SK-N-SH (cell line): ENCODE measurements at regions not wholly inside any gene's neighbourhood (a gene's known extent, or its start where the extent isn't known, plus 50 kb on each side); places are given as distances from the start of the nearest gene placed in this dataset.

ENCODE experiments used
- CTCF ChIA-PET: fragments of 300-600, 350-600 bp; formaldehyde crosslinking; extraction: SDS; loops from one replicate; lab custom pipeline; 2021; lab: Yijun Ruan, JAX
- POLR2A ChIA-PET: fragments of 350-600 bp; sonication (Branson Sonifier 250); formaldehyde crosslinking; extraction: SDS; loops from one replicate; lab custom pipeline; 2020; ENCODE audit warnings: antibody characterized with exemption, inconsistent platforms; lab: Yijun Ruan, JAX
- DNase-seq: peaks from one replicate; pipeline ENCODE4 v3.0.0; 2012
- H2AFZ ChIP-seq: fragments of 200-600 bp; sonication (generic); 2 replicates; pipeline ENCODE4 v1.8.1; 2016; ENCODE audit warnings: antibody characterized with exemption, mild to moderate bottlenecking, low read depth
- H3F3A ChIP-seq: fragments of 200-600 bp; sonication (generic); replicated peaks from 2 replicates; pipeline ENCODE3; 2016; ENCODE audit warnings: antibody characterized with exemption, mild to moderate bottlenecking; ENCODE audit not compliant: insufficient read depth
- H3K27ac ChIP-seq, 2 experiments: fragments of 200-500 bp in 1 of 2; fragments of 200-600 bp in 1 of 2; sonication (Bioruptor generic) in 1 of 2; sonication (generic), shearing (Covaris generic) in 1 of 2; 2 replicates each; pipeline versions ENCODE4 v1.5.1 to v1.6.1; 2014 to 2016; ENCODE audit warnings: low read depth in 2 of 2, inconsistent platforms in 1 of 2, low read length in 1 of 2, mild to moderate bottlenecking in 1 of 2, mixed read lengths in 1 of 2
- H3K27me3 ChIP-seq: fragments of 200-600 bp; sonication (generic), shearing (Covaris generic); 2 replicates; pipeline ENCODE4 v1.6.1; 2016; ENCODE audit warnings: mixed run types; ENCODE audit not compliant: insufficient read depth
- H3K36me3 ChIP-seq, 2 experiments: fragments of 200-500 bp in 1 of 2; fragments of 200-600 bp in 1 of 2; sonication (Bioruptor generic) in 1 of 2; sonication (generic) in 1 of 2; replicated peaks in 1 of 2; 2 replicates each; pipeline versions ENCODE3 to v1.5.1; 2014 to 2016; ENCODE audit warnings: low read length in 1 of 2, mild to moderate bottlenecking in 1 of 2; ENCODE audit not compliant: insufficient read depth in 2 of 2, control insufficient read depth in 1 of 2
- H3K4me1 ChIP-seq, 2 experiments: fragments of 200-500 bp in 1 of 2; fragments of 200-600 bp in 1 of 2; sonication (Bioruptor generic) in 1 of 2; sonication (generic), shearing (Covaris generic) in 1 of 2; 2 replicates each; pipeline versions ENCODE4 v1.5.1 to v1.6.1; 2014 to 2016; ENCODE audit warnings: low read depth in 1 of 2, low read length in 1 of 2, mixed run types in 1 of 2; ENCODE audit not compliant: insufficient read depth in 2 of 2, control insufficient read depth in 1 of 2
- H3K4me2 ChIP-seq: fragments of 200-600 bp; sonication (generic), shearing (Covaris generic); 2 replicates; pipeline ENCODE4 v1.6.1; 2017; ENCODE audit warnings: mixed run types
- H3K4me3 ChIP-seq, 2 experiments: fragments of 200-500 bp in 1 of 2; fragments of 200-600 bp in 1 of 2; sonication (Bioruptor generic) in 1 of 2; sonication (generic), shearing (Covaris generic) in 1 of 2; 2 replicates each; pipeline versions ENCODE4 v1.5.1 to v1.8.1; 2014 to 2016; ENCODE audit warnings: low read depth in 2 of 2, inconsistent platforms in 1 of 2, low read length in 1 of 2, mild to moderate bottlenecking in 1 of 2, mixed read lengths in 1 of 2, moderate library complexity in 1 of 2
- H3K79me2 ChIP-seq: fragments of 200-600 bp; sonication (generic); 2 replicates; pipeline ENCODE4 v1.8.1; 2017; ENCODE audit warnings: mild to moderate bottlenecking; ENCODE audit not compliant: insufficient read depth
- H3K9ac ChIP-seq: fragments of 200-600 bp; sonication (generic); 2 replicates; pipeline ENCODE4 v1.6.1; 2017; ENCODE audit warnings: mixed run types
- H3K9me2 ChIP-seq: fragments of 200-600 bp; sonication (generic); 2 replicates; pipeline ENCODE4 v1.6.1; 2017; ENCODE audit warnings: mixed run types
- H3K9me3 ChIP-seq: fragments of 200-600 bp; sonication (generic); 2 replicates; pipeline ENCODE4 v1.6.1; 2017; ENCODE audit warnings: mixed run types, mild to moderate bottlenecking, moderate library complexity
- H4K20me1 ChIP-seq: fragments of 200-600 bp; sonication (generic); 2 replicates; pipeline ENCODE4 v1.6.1; 2017; ENCODE audit warnings: mild to moderate bottlenecking, mixed run types; ENCODE audit not compliant: insufficient read depth
- ELF1 ChIP-seq: IDR thresholded peaks from 2 replicates; pipeline ENCODE4 v1.4.0; 2012
- EP300 ChIP-seq, 2 experiments: IDR thresholded peaks; 2 replicates each; pipeline versions ENCODE4 v1.4.0 to v1.6.1; 2012; ENCODE audit warnings: borderline replicate concordance in 1 of 2, low read depth in 1 of 2, low read length in 1 of 2
- FOXM1 ChIP-seq: IDR thresholded peaks from 2 replicates; pipeline ENCODE4 v1.4.0; 2012; ENCODE audit warnings: low read depth, mild to moderate bottlenecking
- GATA2 ChIP-seq: sonication (generic); formaldehyde crosslinking; IDR thresholded peaks from 2 replicates; pipeline ENCODE4 v1.5.0; 2020; ENCODE audit warnings: mild to moderate bottlenecking, missing genetic modification reagents
- JUND ChIP-seq: IDR thresholded peaks from 2 replicates; pipeline ENCODE4 v1.4.0; 2012
- MXI1 ChIP-seq: IDR thresholded peaks from 2 replicates; pipeline ENCODE4 v1.6.1; 2012; ENCODE audit warnings: mild to moderate bottlenecking, low read depth, low read length, improper control_type of control experiment
- NFIC ChIP-seq: IDR thresholded peaks from 2 replicates; pipeline ENCODE4 v1.4.0; 2012; ENCODE audit warnings: borderline replicate concordance
- NRF1 ChIP-seq: IDR thresholded peaks from 2 replicates; pipeline ENCODE4 v1.6.1; 2012; ENCODE audit warnings: low read depth, mild to moderate bottlenecking, low read length
- RFX5 ChIP-seq: IDR thresholded peaks from 2 replicates; pipeline ENCODE4 v1.6.1; 2012; ENCODE audit warnings: mild to moderate bottlenecking, improper control_type of control experiment, low read length
- SIN3A ChIP-seq: IDR thresholded peaks from 2 replicates; pipeline ENCODE4 v1.6.1; 2012; ENCODE audit warnings: low read depth, mild to moderate bottlenecking, low read length, moderate library complexity, borderline replicate concordance
- SMC3 ChIP-seq: IDR thresholded peaks from 2 replicates; pipeline ENCODE4 v1.6.1; 2012; ENCODE audit warnings: low read depth, low read length, improper control_type of control experiment
- TAF1 ChIP-seq: IDR thresholded peaks from 2 replicates; pipeline ENCODE4 v1.6.1; 2012; ENCODE audit warnings: low read depth, mild to moderate bottlenecking, low read length, moderate library complexity, borderline replicate concordance
- TEAD4 ChIP-seq: IDR thresholded peaks from 2 replicates; pipeline ENCODE4 v1.4.0; 2012; ENCODE audit warnings: mild to moderate bottlenecking, borderline replicate concordance; ENCODE audit not compliant: insufficient read depth
- YY1 ChIP-seq: IDR thresholded peaks from 2 replicates; pipeline ENCODE4 v1.4.0; 2012; ENCODE audit warnings: low read depth, mild to moderate bottlenecking
- WGBS: methylation state at CpG from one replicate; pipeline ENCODE4 v1.1.6; 2017; ENCODE audit warnings: low lambda C conversion rate; 5-methylcytosine and 5-hydroxymethylcytosine counted together
- TF ChIP-seq, protein P1 (sequence below): fragments of 200-600 bp; sonication (generic); IDR thresholded peaks from 2 replicates; pipeline ENCODE4 v1.6.1; 2017; ENCODE audit warnings: antibody characterized with exemption, mild to moderate bottlenecking, moderate library complexity
- TF ChIP-seq, protein P2 (sequence below): fragments of 150-350 bp; IDR thresholded peaks from 2 replicates; pipeline ENCODE4 v1.6.1; 2017; ENCODE audit warnings: antibody characterized with exemption, low read length, low read depth, borderline replicate concordance

DNA sequence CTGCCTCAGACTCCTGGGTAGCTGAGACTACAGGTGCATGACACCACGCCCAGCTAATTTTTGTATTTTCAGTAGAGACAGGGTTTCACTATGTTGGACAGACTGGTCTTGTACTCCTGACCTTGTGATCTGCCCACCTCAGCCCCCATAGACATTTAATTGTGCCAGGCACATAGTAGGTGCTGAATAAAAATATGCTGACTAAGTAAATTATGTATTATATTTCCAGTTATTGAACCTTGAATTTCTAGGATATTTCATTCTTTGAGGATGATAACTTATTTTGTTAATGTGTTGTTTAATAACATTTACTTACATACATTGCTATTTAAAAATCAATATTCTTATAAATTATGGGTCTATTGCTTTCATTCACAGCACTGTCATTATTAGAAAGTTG, 190.4 kb upstream of the LRRTM4 start:
- Histone ChIP-seq H3K4me1 (no peaks in the 10 kb centered on the region), H3K9me3 (0 out of 2 replicates have a peak, but pooled peaks cover 4% of the 10 kb centered on the region), H3K27ac (no peak overlapping the region), H3F3A (no peaks in the 10 kb centered on the region), H4K20me1 (no peaks in the 10 kb centered on the region), H3K4me3 (no peak overlapping the region)
- POLR2A ChIA-PET, result no interaction called here
- no peak for TF ChIP-seq SIN3A
- no peak for TF ChIP-seq FOXM1
- no peak for TF ChIP-seq ELF1
- TF ChIP-seq YY1, result no peak
- no peak for TF ChIP-seq MXI1
- no peak for TF ChIP-seq EP300 (IDR thresholded peaks at IDR 0.05; ENCODE audit: borderline replicate concordance in 1 of 2, low read depth in 1 of 2, low read length in 1 of 2)
- TF ChIP-seq GATA2, result no peak
- no peak for TF ChIP-seq NFIC
- TF ChIP-seq, protein P1, sequence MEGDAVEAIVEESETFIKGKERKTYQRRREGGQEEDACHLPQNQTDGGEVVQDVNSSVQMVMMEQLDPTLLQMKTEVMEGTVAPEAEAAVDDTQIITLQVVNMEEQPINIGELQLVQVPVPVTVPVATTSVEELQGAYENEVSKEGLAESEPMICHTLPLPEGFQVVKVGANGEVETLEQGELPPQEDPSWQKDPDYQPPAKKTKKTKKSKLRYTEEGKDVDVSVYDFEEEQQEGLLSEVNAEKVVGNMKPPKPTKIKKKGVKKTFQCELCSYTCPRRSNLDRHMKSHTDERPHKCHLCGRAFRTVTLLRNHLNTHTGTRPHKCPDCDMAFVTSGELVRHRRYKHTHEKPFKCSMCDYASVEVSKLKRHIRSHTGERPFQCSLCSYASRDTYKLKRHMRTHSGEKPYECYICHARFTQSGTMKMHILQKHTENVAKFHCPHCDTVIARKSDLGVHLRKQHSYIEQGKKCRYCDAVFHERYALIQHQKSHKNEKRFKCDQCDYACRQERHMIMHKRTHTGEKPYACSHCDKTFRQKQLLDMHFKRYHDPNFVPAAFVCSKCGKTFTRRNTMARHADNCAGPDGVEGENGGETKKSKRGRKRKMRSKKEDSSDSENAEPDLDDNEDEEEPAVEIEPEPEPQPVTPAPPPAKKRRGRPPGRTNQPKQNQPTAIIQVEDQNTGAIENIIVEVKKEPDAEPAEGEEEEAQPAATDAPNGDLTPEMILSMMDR, result no peak
- TF ChIP-seq NRF1, result no peak
- TF ChIP-seq RFX5, result no peak
- no peak for TF ChIP-seq TEAD4
- TF ChIP-seq JUND, result no peak
- TF ChIP-seq, protein P2, sequence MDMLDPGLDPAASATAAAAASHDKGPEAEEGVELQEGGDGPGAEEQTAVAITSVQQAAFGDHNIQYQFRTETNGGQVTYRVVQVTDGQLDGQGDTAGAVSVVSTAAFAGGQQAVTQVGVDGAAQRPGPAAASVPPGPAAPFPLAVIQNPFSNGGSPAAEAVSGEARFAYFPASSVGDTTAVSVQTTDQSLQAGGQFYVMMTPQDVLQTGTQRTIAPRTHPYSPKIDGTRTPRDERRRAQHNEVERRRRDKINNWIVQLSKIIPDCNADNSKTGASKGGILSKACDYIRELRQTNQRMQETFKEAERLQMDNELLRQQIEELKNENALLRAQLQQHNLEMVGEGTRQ, result no peak
- TF ChIP-seq TAF1, result no peak
- TF ChIP-seq, all 33 proteins: peak for 0
- Histone ChIP-seq H3K4me2 (no peak overlapping the region), H2AFZ (no peak overlapping the region), H3K9me2 (no peaks in the 10 kb centered on the region), H3K36me3 (no peaks in the 10 kb centered on the region), H3K79me2 (no peaks in the 10 kb centered on the region), H3K27me3 (no peaks in the 10 kb centered on the region), H3K9ac (no peak overlapping the region)
- WGBS, result 8% methylated on average over 1 of the region's 1 CpG
- DNase-seq, result no peak
- CTCF ChIA-PET, result no interaction called here

GRCh38 chr2:77713412-77713811, 191.2 kb upstream of the LRRTM4 start:
- Histone ChIP-seq H2AFZ (no peak overlapping the region), H3K27me3 (no peaks in the 10 kb centered on the region), H3K9me2 (no peaks in the 10 kb centered on the region), H3K4me2 (no peak overlapping the region), H3K79me2 (no peaks in the 10 kb centered on the region), H3K9ac (no peak overlapping the region), H4K20me1 (no peaks in the 10 kb centered on the region), H3F3A (no peaks in the 10 kb centered on the region)
- ChIA-PET CTCF (interaction anchor here (0.6 kb wide), 1 partner anchor 191 kb away, joined by 3 read pairs; the partner anchor contains the start of gene LRRTM4), POLR2A (no interaction called here)
- WGBS, result 17% methylated on average over 2 of the region's 2 CpGs
- no peak for DNase-seq
- no peak for TF ChIP-seq SMC3
- TF ChIP-seq, all 33 proteins: peak for 0
- Histone ChIP-seq H3K4me3 (no peak overlapping the region), H3K36me3 (no peaks in the 10 kb centered on the region), H3K9me3 (0 out of 2 replicates have a peak, but pooled peaks cover 4% of the 10 kb centered on the region), H3K4me1 (no peaks in the 10 kb centered on the region), H3K27ac (no peak overlapping the region)
